GM21786 (cell line): ENCODE measurements at regions not wholly inside any gene's neighbourhood (a gene's known extent, or its start where the extent isn't known, plus 50 kb on each side); places are given as distances from the start of the nearest gene placed in this dataset.
"Not testable (repeated sequence)": the region's sequence is repeated elsewhere in the genome, so short reads cannot be mapped to it uniquely, and the experiment has no call there.

Experiments used
- ATAC-seq: cut with Tn5 transposase; IDR thresholded peaks from one replicate; pipeline ENCODE4 v1.9.1; 2021; ENCODE audit not compliant: unreplicated experiment

- no peak for ATAC-seq
Observed at GRCh38 chr4:124432500-124432899, 280.0 kb downstream of the ANKRD50 start.

- ATAC-seq, result no peak
Observed at GRCh38 chr4:124433044-124433443, 279.5 kb downstream of the ANKRD50 start.

- ATAC-seq, result no peak
Observed at GRCh38 chr4:124433500-124433899, 279.0 kb downstream of the ANKRD50 start.

GRCh38 chr4:124435274-124435950 lies 277.1 kb downstream of the ANKRD50 start:
- ATAC-seq, result no peak

- no peak for ATAC-seq
Observed at GRCh38 chr4:124437853-124438495, 274.6 kb downstream of the ANKRD50 start.

- ATAC-seq, result no peak
Observed at GRCh38 chr4:124445071-124445470, 267.5 kb downstream of the ANKRD50 start.

- no peak for ATAC-seq
Observed at GRCh38 chr4:124449881-124450280, 262.7 kb downstream of the ANKRD50 start.

GRCh38 chr4:124450851-124451250 lies 261.7 kb downstream of the ANKRD50 start:
- no peak for ATAC-seq

- ATAC-seq, result no peak
Observed at GRCh38 chr4:124454772-124455270, 257.7 kb downstream of the ANKRD50 start.

GRCh38 chr4:124455671-124456070 lies 256.9 kb downstream of the ANKRD50 start:
- ATAC-seq, result no peak

GRCh38 chr4:124459196-124459940 lies 253.2 kb downstream of the ANKRD50 start:
- ATAC-seq, result no peak

GRCh38 chr4:124459941-124460310 lies 252.6 kb downstream of the ANKRD50 start:
- ATAC-seq, result no peak

- ATAC-seq, result not testable (repeated sequence)
Observed at GRCh38 chr4:124461592-124461991, 250.9 kb downstream of the ANKRD50 start.

- no peak for ATAC-seq
Observed at GRCh38 chr4:124462954-124463828, 249.3 kb downstream of the ANKRD50 start.

GRCh38 chr4:124464836-124465235 lies 247.7 kb downstream of the ANKRD50 start:
- ATAC-seq, result no peak

- no peak for ATAC-seq
Observed at GRCh38 chr4:124468360-124468759, 244.2 kb downstream of the ANKRD50 start.

GRCh38 chr4:124469981-124470380 lies 242.6 kb downstream of the ANKRD50 start:
- no peak for ATAC-seq

GRCh38 chr4:124478470-124478869 lies 234.1 kb downstream of the ANKRD50 start:
- no peak for ATAC-seq

- no peak for ATAC-seq
Observed at GRCh38 chr4:124480061-124480460, 232.5 kb downstream of the ANKRD50 start.

GRCh38 chr4:124481123-124481522 lies 231.4 kb downstream of the ANKRD50 start:
- no peak for ATAC-seq
